Activated naive CD4-positive, alpha-beta T cell treated with anti-CD3 and anti-CD28 coated beads, Interleukin-2, amount 50 U/mL, for 72 hours (primary cell): ENCODE measurements at regions not wholly inside any gene's neighbourhood (a gene's known extent, or its start where the extent isn't known, plus 50 kb on each side); places are given as distances from the start of the nearest gene placed in this dataset.
A peak's percentile ranks its signal among the peaks of the same experiment; 100 is the strongest.

Source experiments
- ATAC-seq, 2 donors: fragments of 150-1000 bp; cut with Tn5 transposase; 2 replicates each; pipeline ENCODE4 v1.10.0; 2021; ENCODE audit warnings: mild to moderate bottlenecking in 2 of 2, moderate library complexity in 2 of 2
- DNase-seq, 2 donors: peaks; one replicate each; pipeline ENCODE4 v3.0.0; 2021 to 2022; ENCODE audit warnings: low spot score in 2 of 2
- H3K27ac Mint-ChIP-seq, 2 donors: one replicate each; pipeline ENCODE4 v1.8.0; 2022; ENCODE audit warnings: mild to moderate bottlenecking in 2 of 2, mixed read lengths in 2 of 2
- H3K36me3 Mint-ChIP-seq, 2 donors: one replicate each; pipeline ENCODE4 v1.8.0; 2022; ENCODE audit warnings: mixed read lengths in 2 of 2
- H3K9me3 Mint-ChIP-seq, 2 donors: one replicate each; pipeline ENCODE4 v1.8.0; 2022; ENCODE audit warnings: mixed read lengths in 2 of 2

- peak overlapping the region in 1 of 2 donors; percentile 7 for H3K27ac Mint-ChIP-seq
- no peak for DNase-seq
- peak; percentile 29 to 72 for ATAC-seq
- H3K36me3 Mint-ChIP-seq: no peaks in the 10 kb centered on the region
- H3K9me3 Mint-ChIP-seq: peaks cover 0 to 4% of the 10 kb centered on the region in 2 donors
Observed at GRCh38 chr3:111326144-111326995, 215.6 kb upstream of the CD96 start.

- H3K27ac Mint-ChIP-seq: no peak overlapping the region
- ATAC-seq: no peak
- H3K36me3 Mint-ChIP-seq: no peaks in the 10 kb centered on the region
- no peak for DNase-seq
- peaks cover 0 to 1% of the 10 kb centered on the region in 2 donors for H3K9me3 Mint-ChIP-seq
Observed at GRCh38 chr3:111331306-111331705, 210.7 kb upstream of the CD96 start.

DNA sequence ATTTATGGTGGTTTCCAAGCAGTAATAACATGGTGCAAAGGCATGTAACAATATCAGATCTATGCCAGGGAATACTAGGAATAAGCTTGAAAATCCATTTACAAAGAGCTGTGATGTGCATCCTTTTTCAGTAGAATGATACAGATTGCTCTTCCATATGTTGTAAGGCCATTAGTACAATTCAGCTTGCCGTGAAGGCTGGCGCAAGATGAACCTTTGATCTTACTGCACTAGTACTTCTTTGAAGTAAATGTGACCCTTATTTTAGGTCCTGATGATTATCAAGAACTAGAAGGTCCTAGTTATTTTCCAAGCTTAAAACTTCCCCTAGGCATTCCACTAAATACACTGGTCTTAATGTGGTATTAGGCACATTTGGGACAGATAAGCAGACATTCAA lies 210.1 kb upstream of the CD96 start:
- no peaks in the 10 kb centered on the region for H3K36me3 Mint-ChIP-seq
- DNase-seq: no peak
- no peak overlapping the region for H3K27ac Mint-ChIP-seq
- no peaks in the 10 kb centered on the region for H3K9me3 Mint-ChIP-seq
- no peak for ATAC-seq

DNA sequence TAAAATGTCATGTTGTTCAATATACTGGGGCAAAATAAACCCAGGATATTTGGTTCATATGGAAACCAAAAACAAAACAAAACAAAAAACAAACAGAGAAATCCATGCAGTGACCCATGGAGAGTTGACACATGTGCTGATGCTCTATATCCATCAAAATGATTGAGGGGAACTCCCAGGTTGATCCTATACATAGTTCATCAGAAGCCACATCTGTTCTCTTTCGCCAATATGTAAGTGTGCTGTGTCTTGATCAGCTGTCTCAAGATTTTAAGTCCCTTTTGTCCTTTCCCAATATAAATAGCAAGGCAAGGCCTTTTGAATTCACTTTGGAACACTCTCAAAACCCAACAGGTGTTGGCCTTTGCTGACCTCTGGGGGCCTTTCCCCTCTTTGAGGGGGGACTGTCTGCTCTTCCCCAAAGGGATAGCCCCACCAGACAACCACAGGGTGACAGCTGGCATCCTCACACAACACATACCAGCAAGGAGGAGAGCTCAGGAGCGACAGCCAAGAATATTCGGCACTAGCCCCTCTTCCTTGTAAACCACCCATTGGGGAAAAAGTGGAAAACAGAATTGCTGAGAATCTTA lies 209.4 kb upstream of the CD96 start:
- DNase-seq: no peak
- H3K36me3 Mint-ChIP-seq: no peaks in the 10 kb centered on the region

DNA sequence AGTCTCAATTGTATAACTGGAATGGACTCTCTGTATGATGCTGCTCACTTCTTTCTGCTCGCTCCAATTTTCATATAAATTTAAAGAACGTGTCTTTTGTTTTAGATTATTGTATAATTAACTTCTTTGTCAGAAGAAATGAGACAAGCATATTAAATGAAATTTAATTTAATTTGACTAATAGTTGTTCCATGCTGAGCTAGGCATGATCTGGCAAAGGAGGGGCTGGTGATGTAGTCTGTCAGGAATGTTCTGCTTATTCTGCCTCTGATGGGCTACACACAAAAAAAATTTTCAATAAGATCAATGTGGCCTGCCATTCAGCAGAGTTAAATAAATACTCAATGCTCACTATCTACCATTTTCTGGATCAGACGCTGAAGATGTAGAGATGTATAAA lies 208.4 kb upstream of the CD96 start:
- H3K27ac Mint-ChIP-seq: no peak overlapping the region
- no peak for ATAC-seq
- DNase-seq: no peak
- no peaks in the 10 kb centered on the region for H3K9me3 Mint-ChIP-seq
- H3K36me3 Mint-ChIP-seq: no peaks in the 10 kb centered on the region

More for the DNA sequence above, 209.4 kb upstream of the CD96 start:
- peak in 1 of 2 donors; percentile 32 for ATAC-seq
- Mint-ChIP-seq H3K27ac (no peak overlapping the region), H3K9me3 (no peaks in the 10 kb centered on the region)

DNA sequence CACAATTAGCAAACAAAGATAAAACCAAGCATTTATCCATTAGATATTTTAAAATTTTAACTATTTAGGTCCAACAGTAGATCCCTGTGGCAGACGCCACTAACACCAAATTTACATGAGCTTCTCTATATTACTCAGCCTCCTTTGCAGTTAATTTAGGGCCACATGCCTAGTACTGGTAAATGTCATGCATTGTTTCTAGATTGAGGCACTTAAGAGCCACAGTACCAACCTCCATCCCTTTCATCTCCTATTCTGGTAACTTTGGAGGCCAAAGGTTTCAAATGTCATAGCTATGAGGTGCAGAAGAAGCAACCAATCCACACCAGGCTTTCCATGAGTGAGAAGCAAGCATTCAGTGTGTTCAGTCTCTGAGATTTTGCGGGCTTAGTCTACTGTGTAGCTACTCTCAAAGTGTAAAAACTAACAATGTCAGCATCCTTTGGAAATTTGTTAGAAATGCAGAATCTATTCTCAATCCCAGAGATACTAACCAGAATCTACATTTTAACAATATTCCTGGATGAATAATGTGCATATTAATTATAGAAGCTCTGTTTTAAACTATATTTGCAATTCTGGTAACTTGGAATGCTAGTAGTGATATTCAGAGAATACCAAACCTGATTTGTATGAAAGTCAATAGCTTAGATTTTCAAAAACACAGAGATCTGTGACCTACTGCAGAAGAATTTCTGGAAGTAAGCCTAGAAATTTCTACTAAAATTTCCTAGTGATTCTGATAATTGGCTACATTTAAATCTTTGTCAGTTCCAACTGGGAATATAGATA lies 206.3 kb upstream of the CD96 start:
- no peak for DNase-seq
- H3K9me3 Mint-ChIP-seq: peaks cover 0 to 9% of the 10 kb centered on the region in 2 donors
- ATAC-seq: peak; percentile 64 to 67
- peaks cover 8 to 9% of the 10 kb centered on the region in 2 donors for H3K36me3 Mint-ChIP-seq
- no peak overlapping the region for H3K27ac Mint-ChIP-seq

GRCh38 chr3:111336511-111336910 lies 205.5 kb upstream of the CD96 start:
- H3K27ac Mint-ChIP-seq: no peak overlapping the region
- H3K36me3 Mint-ChIP-seq: peaks cover 9 to 17% of the 10 kb centered on the region in 2 donors
- peaks cover 0 to 15% of the 10 kb centered on the region in 2 donors for H3K9me3 Mint-ChIP-seq
- DNase-seq: peak in 1 of 2 donors; percentile 7
- peak; percentile 86 to 96 for ATAC-seq

GRCh38 chr3:111338059-111338698 lies 203.8 kb upstream of the CD96 start:
- peaks cover 9 to 32% of the 10 kb centered on the region in 2 donors for H3K36me3 Mint-ChIP-seq
- H3K27ac Mint-ChIP-seq: peak overlapping the region in 1 of 2 donors; percentile 0
- no peak for ATAC-seq
- DNase-seq: peak in 1 of 2 donors; percentile 27
- H3K9me3 Mint-ChIP-seq: peaks cover 0 to 21% of the 10 kb centered on the region in 2 donors

DNA sequence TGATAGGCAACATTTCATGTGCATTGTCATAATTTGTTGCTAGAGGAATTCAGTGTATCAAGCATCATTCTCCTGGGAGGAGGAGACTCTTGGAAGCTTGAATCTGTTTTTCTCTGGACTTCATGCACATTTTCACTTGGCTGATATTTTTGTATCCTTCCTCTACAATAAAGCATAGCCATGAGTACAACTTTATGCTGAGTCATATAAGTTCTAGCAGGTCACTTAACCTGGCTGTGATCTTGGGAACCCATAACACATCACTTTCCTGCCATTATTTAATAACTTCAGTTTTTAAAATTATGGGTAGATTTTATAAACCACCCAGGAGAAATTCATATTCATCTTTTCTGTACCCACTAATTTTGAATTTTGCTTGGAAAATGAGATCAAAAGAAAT lies 203.0 kb upstream of the CD96 start:
- DNase-seq (no peak), ATAC-seq (no peak)
- peaks cover 0 to 21% of the 10 kb centered on the region in 2 donors for H3K9me3 Mint-ChIP-seq
- no peak overlapping the region for H3K27ac Mint-ChIP-seq
- peaks cover 9 to 32% of the 10 kb centered on the region in 2 donors for H3K36me3 Mint-ChIP-seq

DNA sequence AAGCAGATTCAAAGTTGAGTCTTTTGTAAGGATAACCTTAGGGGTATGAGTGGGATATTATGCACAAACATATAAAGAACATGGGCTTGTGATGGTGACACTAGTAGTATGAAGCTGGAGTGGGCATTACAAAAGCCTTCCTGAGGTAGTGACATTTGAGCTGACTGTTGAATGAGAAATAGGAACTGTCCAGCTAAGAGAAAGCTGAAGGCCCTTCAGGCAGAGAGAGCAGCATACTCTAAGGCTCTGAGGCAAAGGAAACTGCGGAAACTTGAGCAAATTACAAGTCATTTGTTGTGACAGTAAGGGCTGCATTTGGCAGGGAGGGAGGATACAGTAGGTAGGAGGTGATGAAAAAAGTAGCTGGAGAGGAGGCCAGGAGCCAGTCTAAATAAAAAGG lies 190.7 kb upstream of the CD96 start:
- peaks cover 0 to 26% of the 10 kb centered on the region in 2 donors for H3K9me3 Mint-ChIP-seq
- ATAC-seq: no peak
- peaks cover 0 to 24% of the 10 kb centered on the region in 2 donors for H3K36me3 Mint-ChIP-seq
- DNase-seq: no peak
- H3K27ac Mint-ChIP-seq: no peak overlapping the region

GRCh38 chr3:111352585-111352984 lies 189.4 kb upstream of the CD96 start:
- DNase-seq (no peak), ATAC-seq (no peak)
- H3K27ac Mint-ChIP-seq: no peak overlapping the region
- peaks cover 0 to 23% of the 10 kb centered on the region in 2 donors for H3K9me3 Mint-ChIP-seq
- H3K36me3 Mint-ChIP-seq: peaks cover 0 to 14% of the 10 kb centered on the region in 2 donors

GRCh38 chr3:111359261-111360030 lies 182.6 kb upstream of the CD96 start:
- peaks cover 0 to 6% of the 10 kb centered on the region in 2 donors for H3K9me3 Mint-ChIP-seq
- no peak overlapping the region for H3K27ac Mint-ChIP-seq
- no peak for ATAC-seq
- DNase-seq: no peak
- H3K36me3 Mint-ChIP-seq: peaks cover 0 to 8% of the 10 kb centered on the region in 2 donors

GRCh38 chr3:111362381-111363009 lies 179.5 kb upstream of the CD96 start:
- no peak for DNase-seq
- Mint-ChIP-seq H3K27ac (no peak overlapping the region), H3K9me3 (peaks cover 0 to 6% of the 10 kb centered on the region in 2 donors), H3K36me3 (peaks cover 0 to 8% of the 10 kb centered on the region in 2 donors)
- ATAC-seq: no peak

DNA sequence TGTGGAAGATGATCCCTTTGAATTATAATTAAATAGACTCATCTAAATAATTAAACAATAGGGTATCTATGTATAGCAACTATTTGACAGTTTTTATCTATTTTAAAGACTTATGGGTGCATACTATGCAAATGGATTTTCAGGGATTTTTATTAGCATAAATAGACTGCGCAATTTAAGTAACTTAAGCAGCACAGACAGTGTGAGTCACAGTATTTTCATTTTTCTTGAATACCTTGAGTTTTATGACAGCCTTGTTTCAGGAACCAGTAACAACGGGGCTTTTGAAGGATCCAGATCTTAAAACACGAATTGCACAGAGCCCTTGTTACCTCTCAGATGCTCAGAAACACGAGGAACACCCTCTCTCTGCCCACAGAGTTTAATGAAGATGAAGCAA lies 175.5 kb upstream of the CD96 start:
- Mint-ChIP-seq H3K27ac (no peak overlapping the region), H3K36me3 (peaks cover 17% of the 10 kb centered on the region in 2 donors), H3K9me3 (peaks cover 7 to 17% of the 10 kb centered on the region in 2 donors)
- DNase-seq: no peak
- ATAC-seq: peak in 1 of 2 donors; percentile 5

DNA sequence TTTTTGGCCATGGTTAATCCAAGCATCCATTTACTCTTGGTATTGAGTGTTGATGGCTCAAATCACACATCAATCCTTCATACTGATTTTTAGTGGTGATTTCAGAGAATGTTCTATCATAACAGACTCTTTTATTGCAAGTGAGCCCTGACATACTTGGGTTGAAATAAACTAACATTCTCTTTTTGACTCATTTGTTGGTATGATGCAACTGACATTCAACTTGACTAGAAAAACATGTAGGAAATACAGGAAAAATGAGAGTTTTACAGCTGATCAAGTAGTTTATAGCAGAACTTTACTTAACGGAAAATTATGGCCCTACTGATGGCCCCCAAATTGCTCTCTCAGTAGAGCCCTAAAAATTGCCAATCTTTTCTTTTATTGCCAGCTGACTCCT lies 173.9 kb upstream of the CD96 start:
- Mint-ChIP-seq H3K27ac (no peak overlapping the region), H3K36me3 (peaks cover 24 to 25% of the 10 kb centered on the region in 2 donors), H3K9me3 (peaks cover 14 to 20% of the 10 kb centered on the region in 2 donors)
- ATAC-seq (no peak), DNase-seq (no peak)
